CD14-positive monocyte (primary cell): ENCODE measurements at regions not wholly inside any gene's neighbourhood (a gene's known extent, or its start where the extent isn't known, plus 50 kb on each side); places are given as distances from the start of the nearest gene placed in this dataset.

Experiments
- DNase-seq, 3 donors: peaks; one replicate each; pipeline ENCODE4 v3.0.0-alpha.2; 2011 to 2022
- H2AFZ ChIP-seq: 2 replicates; pipeline ENCODE4 v1.6.0; 2012; ENCODE audit warnings: mild to moderate bottlenecking, low read depth, low read length, inconsistent platforms; ENCODE audit not compliant: insufficient read depth, poor library complexity, severe bottlenecking
- H3K27ac ChIP-seq, 2 donors: 1 replicate in 1 of 2; 2 replicates in 1 of 2; pipeline ENCODE4 v1.5.1; 2012 to 2013; ENCODE audit warnings: low read length in 2 of 2, control low read depth in 1 of 2, inconsistent platforms in 1 of 2, low read depth in 1 of 2, mild to moderate bottlenecking in 1 of 2
- H3K27me3 ChIP-seq, 2 donors: one replicate each; pipeline versions ENCODE4 v1.6.0 to v1.6.1; 2011 to 2013; ENCODE audit warnings: low read length in 2 of 2; ENCODE audit not compliant: control insufficient read depth in 2 of 2, insufficient read depth in 2 of 2
- H3K36me3 ChIP-seq, 2 donors: replicated peaks in 1 of 2; 1 replicate in 1 of 2; 2 replicates in 1 of 2; pipeline versions ENCODE4 v1.5.1 to v1.6.1; 2012 to 2013; ENCODE audit warnings: low read length in 2 of 2, control low read depth in 1 of 2, inconsistent platforms in 1 of 2, mild to moderate bottlenecking in 1 of 2; ENCODE audit not compliant: insufficient read depth in 2 of 2, control insufficient read depth in 1 of 2
- H3K4me1 ChIP-seq, 2 donors: 1 replicate in 1 of 2; 2 replicates in 1 of 2; pipeline versions ENCODE4 v1.5.1 to v1.6.1; 2012 to 2013; ENCODE audit warnings: low read length in 2 of 2, control low read depth in 1 of 2, inconsistent platforms in 1 of 2, mild to moderate bottlenecking in 1 of 2, moderate library complexity in 1 of 2; ENCODE audit not compliant: insufficient read depth in 2 of 2, control insufficient read depth in 1 of 2
- H3K4me2 ChIP-seq: replicated peaks from 2 replicates; pipeline ENCODE3; 2012; ENCODE audit warnings: low read length, moderate library complexity, mild to moderate bottlenecking; ENCODE audit not compliant: poor library complexity, severe bottlenecking; ENCODE audit errors: extremely low read depth
- H3K4me3 ChIP-seq, 3 experiments: fragments of 200-600 bp in 1 of 3; sonication (generic) in 1 of 3; replicated peaks in 1 of 3; 1 replicate in 2 of 3; 2 replicates in 1 of 3; pipeline ENCODE4 v1.5.1; 2011 to 2013; ENCODE audit warnings: low read length in 3 of 3, mild to moderate bottlenecking in 3 of 3, control low read depth in 2 of 3, low read depth in 2 of 3, inconsistent platforms in 1 of 3, moderate library complexity in 1 of 3
- H3K79me2 ChIP-seq: 2 replicates; pipeline ENCODE4 v1.6.0; 2012; ENCODE audit warnings: mild to moderate bottlenecking, control low read depth, inconsistent platforms, low read length, moderate library complexity; ENCODE audit not compliant: insufficient read depth
- H3K9ac ChIP-seq: 2 replicates; pipeline ENCODE4 v1.6.0; 2017; ENCODE audit warnings: low read length, mild to moderate bottlenecking; ENCODE audit not compliant: insufficient read depth, poor library complexity, severe bottlenecking
- H3K9me3 ChIP-seq, 2 donors: replicated peaks in 1 of 2; 1 replicate in 1 of 2; 2 replicates in 1 of 2; pipeline versions ENCODE4 v1.5.1 to v1.6.1; 2012 to 2013; ENCODE audit warnings: low read length in 2 of 2, control low read depth in 1 of 2; ENCODE audit not compliant: control insufficient read depth in 1 of 2, insufficient read depth in 1 of 2
- H4K20me1 ChIP-seq: 2 replicates; pipeline ENCODE4 v1.6.0; 2012; ENCODE audit warnings: mild to moderate bottlenecking, low read length, control low read depth, moderate library complexity; ENCODE audit not compliant: insufficient read depth
- H3K27ac Mint-ChIP-seq, 7 donors: one replicate each; pipeline ENCODE4 v1.8.0; 2020; ENCODE audit warnings: mild to moderate bottlenecking in 7 of 7, mixed read lengths in 7 of 7, moderate library complexity in 6 of 7, inconsistent platforms in 2 of 7
- H3K27me3 Mint-ChIP-seq, 3 donors: one replicate each; pipeline ENCODE4 v1.8.0; 2021 to 2022; ENCODE audit warnings: low read depth in 3 of 3, mild to moderate bottlenecking in 3 of 3, mixed read lengths in 3 of 3, moderate library complexity in 3 of 3, inconsistent platforms in 1 of 3
- H3K36me3 Mint-ChIP-seq, 2 donors: one replicate each; pipeline ENCODE4 v1.8.0; 2020; ENCODE audit warnings: mixed read lengths in 2 of 2, inconsistent platforms in 1 of 2, mild to moderate bottlenecking in 1 of 2
- H3K4me1 Mint-ChIP-seq: one replicate; pipeline ENCODE4 v1.8.0; 2020; ENCODE audit warnings: mild to moderate bottlenecking, mixed read lengths
- H3K4me3 Mint-ChIP-seq, 2 donors: one replicate each; pipeline ENCODE4 v1.8.0; 2020; ENCODE audit warnings: mild to moderate bottlenecking in 2 of 2, mixed read lengths in 2 of 2, moderate library complexity in 1 of 2
- H3K9me3 Mint-ChIP-seq, 7 donors: one replicate each; pipeline ENCODE4 v1.8.0; 2020 to 2022; ENCODE audit warnings: mixed read lengths in 7 of 7, mild to moderate bottlenecking in 6 of 7, moderate library complexity in 6 of 7, inconsistent platforms in 2 of 7
- CTCF ChIP-seq: fragments of 200-600 bp; IDR thresholded peaks from one replicate; pipeline ENCODE4 v1.8.0; 2022; ENCODE audit warnings: antibody characterized with exemption, mild to moderate bottlenecking
- WGBS: methylation state at CpG from one replicate; pipeline ENCODE4 v1.1.5; 2013; ENCODE audit warnings: missing lambda C conversion rate; ENCODE audit not compliant: insufficient coverage; 5-methylcytosine and 5-hydroxymethylcytosine counted together
- intact Hi-C, 2 donors: fragments of 100-400 bp; cut with micrococcal nuclease; formaldehyde crosslinking; loops; one replicate each; pipeline versions ENCODE4 v1.15.0 to v1.15.1; 2023

DNA sequence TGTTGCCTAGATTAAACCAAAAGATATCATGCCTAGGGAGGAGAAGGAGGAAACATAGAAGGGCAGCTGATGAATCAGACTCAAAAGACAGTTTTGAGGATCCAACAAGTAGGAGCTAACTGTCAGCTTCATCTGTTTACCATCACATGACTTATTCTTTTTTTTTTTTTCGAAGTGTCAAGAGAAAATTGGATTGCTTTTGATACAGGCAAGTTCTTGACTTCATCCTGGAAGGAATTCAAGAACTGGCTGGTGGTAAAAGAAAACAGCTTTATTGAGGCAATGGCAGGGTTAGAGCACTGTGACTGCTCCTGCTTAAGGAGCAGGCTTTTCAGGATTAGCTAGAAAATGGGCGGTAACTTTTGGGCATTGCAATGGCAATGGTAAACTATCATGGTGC lies 227.5 kb upstream of the KCNMB2 start:
- no peak overlapping the region for H3K27ac ChIP-seq
- peaks cover 0 to 3% (median 0%) of the 10 kb centered on the region in 3 donors for H3K27me3 Mint-ChIP-seq
- WGBS, result 89% methylated on average over 1 of the region's 2 CpGs
- no peaks in the 10 kb centered on the region for H3K79me2 ChIP-seq
- no peak overlapping the region for H2AFZ ChIP-seq
- peaks cover 0 to 4% (median 0%) of the 10 kb centered on the region in 7 donors for H3K9me3 Mint-ChIP-seq
- no peak for TF ChIP-seq CTCF
- intact Hi-C loops, result no loop called here
- no peak overlapping the region for H3K9ac ChIP-seq
- H3K27me3 ChIP-seq, result no peaks in the 10 kb centered on the region
- no peaks in the 10 kb centered on the region for H3K36me3 Mint-ChIP-seq
- no peaks in the 10 kb centered on the region for H3K4me1 ChIP-seq
- no peak overlapping the region for H3K4me2 ChIP-seq
- no peak for DNase-seq
- no peaks in the 10 kb centered on the region for H3K36me3 ChIP-seq
- no peaks in the 10 kb centered on the region for H3K9me3 ChIP-seq
- no peak overlapping the region for H3K4me3 ChIP-seq
- no peak overlapping the region for H3K4me3 Mint-ChIP-seq
- H3K27ac Mint-ChIP-seq, result peak overlapping the region in 1 of 7 donors; percentile 42
- no peaks in the 10 kb centered on the region for H3K4me1 Mint-ChIP-seq
- H4K20me1 ChIP-seq, result no peaks in the 10 kb centered on the region

DNA sequence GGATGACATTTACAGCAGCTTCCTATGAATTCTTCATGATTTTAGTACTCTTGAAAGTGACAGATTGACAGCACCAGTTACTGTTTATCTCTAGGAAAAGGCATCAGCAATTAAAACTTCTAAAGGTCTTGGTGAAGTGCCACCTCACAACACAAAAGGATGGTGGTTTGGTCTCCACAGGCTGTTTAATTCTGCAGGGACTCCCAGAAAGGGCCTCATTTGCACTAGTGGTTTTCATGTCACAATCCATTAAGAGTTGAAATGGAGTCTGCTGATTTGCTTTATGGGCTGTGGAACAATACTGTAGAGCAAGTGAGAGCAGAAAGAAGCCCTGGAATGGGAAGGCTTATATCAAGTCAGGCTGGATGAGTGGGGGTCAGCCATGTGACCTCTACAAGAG lies 225.3 kb upstream of the KCNMB2 start:
- H3K4me3 ChIP-seq, result no peak overlapping the region
- Mint-ChIP-seq H3K27ac (no peak overlapping the region), H3K36me3 (no peaks in the 10 kb centered on the region), H3K9me3 (peaks cover 0 to 9% (median 0%) of the 10 kb centered on the region in 7 donors), H3K4me3 (no peak overlapping the region), H3K4me1 (no peaks in the 10 kb centered on the region), H3K27me3 (peaks cover 0 to 3% (median 0%) of the 10 kb centered on the region in 3 donors)
- no peak for DNase-seq
- TF ChIP-seq CTCF, result no peak
- no peaks in the 10 kb centered on the region for H3K27me3 ChIP-seq
- H3K9ac ChIP-seq, result no peak overlapping the region
- no peaks in the 10 kb centered on the region for H3K79me2 ChIP-seq
- no peaks in the 10 kb centered on the region for H3K9me3 ChIP-seq
- H3K4me1 ChIP-seq, result no peaks in the 10 kb centered on the region
- no peak overlapping the region for H3K4me2 ChIP-seq
- no peak overlapping the region for H2AFZ ChIP-seq
- no peak overlapping the region for H3K27ac ChIP-seq
- intact Hi-C loops, result no loop called here
- H3K36me3 ChIP-seq, result no peaks in the 10 kb centered on the region
- no peaks in the 10 kb centered on the region for H4K20me1 ChIP-seq
